Trophoblast cell (in vitro differentiated cells and primary cell): ENCODE measurements at regions not wholly inside any gene's neighbourhood (a gene's known extent, or its start where the extent isn't known, plus 50 kb on each side); places are given as distances from the start of the nearest gene placed in this dataset.
A peak's percentile ranks its signal among the peaks of the same experiment; 100 is the strongest.

ENCODE experiments used
- DNase-seq, 2 donors: peaks; one replicate each; pipeline ENCODE4 v3.0.0-alpha.2; 2016
- H2AFZ ChIP-seq: 2 replicates; pipeline ENCODE4 v1.6.1; 2013; ENCODE audit warnings: low read length, moderate library complexity, mild to moderate bottlenecking; ENCODE audit not compliant: insufficient read depth, poor library complexity
- H2AK5ac ChIP-seq: 2 replicates; pipeline ENCODE4 v1.6.1; 2013; ENCODE audit warnings: mild to moderate bottlenecking, low read length
- H2BK120ac ChIP-seq: 2 replicates; pipeline ENCODE4 v1.6.1; 2013; ENCODE audit warnings: low read length, mild to moderate bottlenecking, moderate library complexity; ENCODE audit not compliant: insufficient read depth, poor library complexity
- H2BK12ac ChIP-seq: 2 replicates; pipeline ENCODE4 v1.6.1; 2013; ENCODE audit warnings: mild to moderate bottlenecking, low read length, moderate library complexity
- H2BK5ac ChIP-seq: 2 replicates; pipeline ENCODE4 v1.6.1; 2013; ENCODE audit warnings: low read length, low read depth, moderate library complexity, mild to moderate bottlenecking; ENCODE audit not compliant: poor library complexity
- H3K14ac ChIP-seq: 2 replicates; pipeline ENCODE4 v1.6.1; 2013; ENCODE audit warnings: mild to moderate bottlenecking, low read length
- H3K18ac ChIP-seq: 2 replicates; pipeline ENCODE4 v1.6.1; 2013; ENCODE audit warnings: mild to moderate bottlenecking, low read length
- H3K23ac ChIP-seq: 2 replicates; pipeline ENCODE4 v1.6.1; 2013; ENCODE audit warnings: low read length
- H3K27ac ChIP-seq: 2 replicates; pipeline ENCODE4 v1.5.1; 2013; ENCODE audit warnings: low read depth, mild to moderate bottlenecking, inconsistent platforms, low read length, moderate library complexity
- H3K27me3 ChIP-seq: 2 replicates; pipeline ENCODE4 v1.6.1; 2013; ENCODE audit warnings: inconsistent platforms, mild to moderate bottlenecking, low read length, moderate library complexity; ENCODE audit not compliant: insufficient read depth
- H3K36me3 ChIP-seq, 2 experiments: 1 replicate in 1 of 2; 2 replicates in 1 of 2; pipeline ENCODE4 v1.6.1; 2013; ENCODE audit warnings: low read length in 2 of 2, mild to moderate bottlenecking in 2 of 2, moderate library complexity in 1 of 2; ENCODE audit not compliant: insufficient read depth in 2 of 2, control insufficient read depth in 1 of 2
- H3K4ac ChIP-seq: 2 replicates; pipeline ENCODE4 v1.6.1; 2013; ENCODE audit warnings: low read depth, mild to moderate bottlenecking, low read length, moderate library complexity
- H3K4me1 ChIP-seq, 2 experiments: 1 replicate in 1 of 2; 2 replicates in 1 of 2; pipeline ENCODE4 v1.6.1; 2013; ENCODE audit warnings: low read length in 2 of 2, mild to moderate bottlenecking in 2 of 2, moderate library complexity in 1 of 2; ENCODE audit not compliant: insufficient read depth in 2 of 2, control insufficient read depth in 1 of 2
- H3K4me2 ChIP-seq: 2 replicates; pipeline ENCODE4 v1.6.1; 2013; ENCODE audit warnings: inconsistent platforms, mild to moderate bottlenecking, low read length, moderate library complexity
- H3K4me3 ChIP-seq: 2 replicates; pipeline ENCODE4 v1.5.1; 2013; ENCODE audit warnings: mild to moderate bottlenecking, low read depth, low read length, inconsistent platforms
- H3K79me1 ChIP-seq: one replicate; pipeline ENCODE4 v1.6.1; 2013; ENCODE audit warnings: low read length
- H3K79me2 ChIP-seq: 2 replicates; pipeline ENCODE4 v1.6.1; 2013; ENCODE audit warnings: low read length, mild to moderate bottlenecking; ENCODE audit not compliant: control insufficient read depth, insufficient read depth, poor library complexity
- H3K9ac ChIP-seq: 2 replicates; pipeline ENCODE4 v1.6.1; 2013; ENCODE audit warnings: mild to moderate bottlenecking, low read length
- H3K9me3 ChIP-seq: 2 replicates; pipeline ENCODE4 v1.6.1; 2013; ENCODE audit warnings: low read depth, mild to moderate bottlenecking, control low read depth, inconsistent platforms, low read length; ENCODE audit not compliant: insufficient read depth
- H4K12ac ChIP-seq: 2 replicates; pipeline ENCODE4 v1.6.1; 2013; ENCODE audit warnings: low read depth, mild to moderate bottlenecking, low read length, moderate library complexity
- H4K8ac ChIP-seq: 2 replicates; pipeline ENCODE4 v1.6.1; 2013; ENCODE audit warnings: low read depth, mild to moderate bottlenecking, low read length, moderate library complexity
- H4K91ac ChIP-seq: one replicate; pipeline ENCODE4 v1.6.1; 2013; ENCODE audit warnings: low read depth, mild to moderate bottlenecking, low read length, moderate library complexity
- WGBS: extraction: QIAGEN DNeasy Blood & Tissue Kit; methylation state at CpG from one replicate; pipeline ENCODE4 v1.1.7; 2013; ENCODE audit warnings: missing lambda C conversion rate; ENCODE audit not compliant: insufficient read length, insufficient coverage; ENCODE audit errors: extremely low coverage; 5-methylcytosine and 5-hydroxymethylcytosine counted together

DNA sequence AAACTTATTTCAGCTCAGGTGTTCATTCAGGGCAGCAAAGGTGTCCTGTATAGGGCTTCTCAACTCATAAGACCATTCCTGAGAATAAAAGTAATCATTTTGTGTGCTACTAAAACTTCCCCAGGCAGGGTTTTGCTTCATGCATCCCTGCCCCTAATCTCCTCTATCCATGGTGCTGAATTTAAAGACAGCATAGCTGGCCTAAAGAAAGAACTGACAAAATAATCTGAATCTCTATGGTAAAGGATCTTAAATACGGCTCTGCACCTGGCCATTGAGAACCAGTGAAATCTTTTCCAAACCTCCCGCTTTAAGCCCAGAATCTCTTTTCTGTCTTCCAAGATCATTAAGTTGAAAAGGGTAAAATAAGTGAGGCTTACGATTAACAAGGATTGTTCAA lies 292.1 kb upstream of the KLHL29 start:
- Histone ChIP-seq H2BK5ac (no peak overlapping the region), H3K4ac (no peak overlapping the region), H3K36me3 (peaks cover 0 to 1% of the 10 kb centered on the region in 2 experiments), H3K27me3 (no peaks in the 10 kb centered on the region), H3K4me1 (no peaks in the 10 kb centered on the region), H2AK5ac (no peak overlapping the region), H3K18ac (no peak overlapping the region), H2BK120ac (no peak overlapping the region), H3K4me2 (no peak overlapping the region), H4K91ac (no peak overlapping the region), H4K8ac (no peak overlapping the region), H3K79me2 (no peaks in the 10 kb centered on the region), H3K23ac (no peak overlapping the region), H3K79me1 (no peaks in the 10 kb centered on the region), H3K27ac (no peak overlapping the region), H3K9me3 (no peaks in the 10 kb centered on the region), H2AFZ (no peak overlapping the region), H4K12ac (no peak overlapping the region), H3K4me3 (no peak overlapping the region), H3K9ac (no peak overlapping the region), H2BK12ac (no peak overlapping the region), H3K14ac (no peak overlapping the region)
- WGBS = no CpG with 5 or more reads among the region's 3 CpGs
- peak in 1 of 2 donors; percentile 33 for DNase-seq

DNA sequence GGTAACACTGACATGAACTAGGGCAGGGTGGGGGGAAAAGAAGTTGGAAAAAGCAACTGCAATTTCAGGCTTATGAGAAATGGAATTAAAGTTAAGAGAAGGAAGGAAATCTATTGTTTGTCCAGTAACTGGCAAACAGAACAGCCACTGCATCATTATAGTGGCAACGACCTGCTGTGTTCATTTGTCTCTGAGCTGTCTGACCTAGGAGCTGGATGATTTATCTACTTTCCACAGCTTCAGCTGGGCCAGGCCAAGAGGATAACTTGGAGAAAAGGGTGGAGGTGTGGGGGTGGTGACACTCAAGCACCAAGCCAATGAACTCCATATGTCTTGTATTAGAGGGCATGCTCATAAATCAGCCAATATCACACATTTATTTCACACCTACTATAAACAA lies 291.5 kb upstream of the KLHL29 start:
- Histone ChIP-seq H4K12ac (no peak overlapping the region), H3K27ac (no peak overlapping the region), H3K9ac (no peak overlapping the region), H2AK5ac (no peak overlapping the region), H3K79me2 (no peaks in the 10 kb centered on the region), H4K8ac (no peak overlapping the region), H2AFZ (no peak overlapping the region), H3K18ac (no peak overlapping the region), H3K4me3 (no peak overlapping the region), H3K4me1 (no peaks in the 10 kb centered on the region), H2BK120ac (no peak overlapping the region), H2BK5ac (no peak overlapping the region), H3K9me3 (no peaks in the 10 kb centered on the region), H3K23ac (no peak overlapping the region), H3K4ac (no peak overlapping the region), H3K79me1 (no peaks in the 10 kb centered on the region), H3K36me3 (peaks cover 0 to 1% of the 10 kb centered on the region in 2 experiments), H2BK12ac (no peak overlapping the region), H3K27me3 (no peaks in the 10 kb centered on the region), H4K91ac (no peak overlapping the region), H3K14ac (no peak overlapping the region), H3K4me2 (no peak overlapping the region)
- no peak for DNase-seq
- no CpG with 5 or more reads among the region's 1 CpG for WGBS

DNA sequence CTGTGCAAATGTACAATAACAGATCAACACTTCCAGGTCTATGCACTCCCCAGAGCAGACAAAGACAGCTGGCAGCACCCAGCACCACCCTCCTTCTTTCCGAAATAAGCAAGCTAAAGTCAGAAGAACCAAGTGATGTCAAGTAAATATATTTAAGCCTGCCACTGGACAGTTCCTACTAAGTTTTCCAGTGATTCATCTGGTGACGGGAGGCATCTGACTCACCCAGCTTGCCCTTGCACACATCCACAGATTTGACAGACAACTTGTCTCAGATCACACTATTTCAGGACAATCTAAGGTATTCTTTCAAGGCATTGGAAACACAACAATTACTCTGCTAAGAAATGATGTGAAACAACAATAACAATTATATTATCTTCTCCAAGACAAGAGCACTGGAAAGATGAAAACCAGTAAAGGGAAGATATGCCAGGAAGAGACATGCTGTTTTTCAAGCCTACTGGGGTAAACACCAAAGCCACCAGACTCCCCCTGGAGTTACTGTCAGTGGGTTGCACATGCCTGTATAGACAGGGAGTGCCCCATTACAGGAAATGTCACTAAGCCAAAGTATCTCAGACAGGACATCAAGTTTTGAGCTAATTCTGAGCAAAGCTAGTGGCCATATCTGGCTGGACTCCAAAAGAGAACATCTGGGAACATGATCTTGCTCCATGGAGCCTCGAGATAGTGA lies 287.9 kb upstream of the KLHL29 start:
- no peak overlapping the region for H3K4me3 ChIP-seq
- no peak overlapping the region for H3K18ac ChIP-seq
- no peak overlapping the region for H3K4ac ChIP-seq
- H3K79me1 ChIP-seq = no peaks in the 10 kb centered on the region
- no peak overlapping the region for H3K27ac ChIP-seq
- no peak overlapping the region for H3K23ac ChIP-seq
- H3K14ac ChIP-seq = no peak overlapping the region
- no peak overlapping the region for H2BK120ac ChIP-seq
- H2BK5ac ChIP-seq = no peak overlapping the region
- no peak overlapping the region for H3K4me2 ChIP-seq
- no peaks in the 10 kb centered on the region for H3K79me2 ChIP-seq
- no peaks in the 10 kb centered on the region for H3K9me3 ChIP-seq
- H2AFZ ChIP-seq = no peak overlapping the region
- H4K91ac ChIP-seq = no peak overlapping the region
- H3K27me3 ChIP-seq = no peaks in the 10 kb centered on the region
- no peak overlapping the region for H2AK5ac ChIP-seq
- no peak overlapping the region for H4K8ac ChIP-seq
- no peak overlapping the region for H3K9ac ChIP-seq
- no peak overlapping the region for H4K12ac ChIP-seq
- H2BK12ac ChIP-seq = no peak overlapping the region
- no peaks in the 10 kb centered on the region for H3K4me1 ChIP-seq
- no CpG with 5 or more reads among the region's 3 CpGs for WGBS
- H3K36me3 ChIP-seq = no peaks in the 10 kb centered on the region
- no peak for DNase-seq

DNA sequence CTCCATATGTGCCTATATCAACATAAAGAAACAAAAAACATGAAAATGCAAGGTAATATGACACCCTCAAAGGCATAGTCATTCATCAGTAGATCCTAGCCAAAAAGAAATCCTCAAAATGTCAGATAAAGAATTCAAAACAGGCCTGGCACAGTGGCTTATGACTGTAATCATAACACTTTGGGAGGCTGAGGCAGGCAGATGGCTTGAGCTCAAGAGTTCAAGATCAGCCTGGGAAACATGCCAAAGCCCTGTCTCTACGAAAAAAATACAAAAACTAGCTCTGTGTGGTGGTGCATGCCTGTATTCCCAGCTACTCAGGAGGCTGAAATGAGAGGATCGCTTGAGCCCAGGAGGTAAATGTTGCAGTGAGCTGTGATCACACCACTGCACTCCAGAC lies 284.6 kb upstream of the KLHL29 start:
- Histone ChIP-seq H3K18ac (no peak overlapping the region), H3K27ac (no peak overlapping the region), H2AFZ (no peak overlapping the region), H3K4ac (no peak overlapping the region), H2BK12ac (no peak overlapping the region), H3K14ac (no peak overlapping the region), H3K23ac (no peak overlapping the region), H3K9ac (no peak overlapping the region), H3K27me3 (no peaks in the 10 kb centered on the region), H4K8ac (no peak overlapping the region), H4K91ac (no peak overlapping the region), H3K4me2 (no peak overlapping the region), H2BK5ac (no peak overlapping the region), H3K4me1 (no peaks in the 10 kb centered on the region), H4K12ac (no peak overlapping the region), H2BK120ac (no peak overlapping the region), H3K36me3 (no peaks in the 10 kb centered on the region), H3K4me3 (no peak overlapping the region), H3K79me1 (no peaks in the 10 kb centered on the region), H3K79me2 (no peaks in the 10 kb centered on the region), H3K9me3 (no peaks in the 10 kb centered on the region), H2AK5ac (no peak overlapping the region)
- WGBS = no CpG with 5 or more reads among the region's 2 CpGs
- DNase-seq = no peak
